Suprapubic skin (tissue), 4 donors: ENCODE measurements at regions not wholly inside any gene's neighbourhood (a gene's known extent, or its start where the extent isn't known, plus 50 kb on each side); places are given as distances from the start of the nearest gene placed in this dataset.
"Not testable (repeated sequence)": the region's sequence is repeated elsewhere in the genome, so short reads cannot be mapped to it uniquely, and the experiment has no call there.

Experiments
- DNase-seq, 2 donors: peaks; one replicate each; pipeline ENCODE4 v3.0.0-alpha.2; 2019; ENCODE audit warnings: low spot score in 2 of 2
- H3K27ac ChIP-seq: fragments of 200-600 bp; sonication (generic); one replicate; pipeline ENCODE4 v1.5.1; 2019
- H3K27me3 ChIP-seq: fragments of 200-600 bp; sonication (generic); one replicate; pipeline ENCODE4 v1.5.1; 2019
- H3K36me3 ChIP-seq: fragments of 200-600 bp; sonication (generic); one replicate; pipeline ENCODE4 v1.5.1; 2019
- H3K4me1 ChIP-seq: fragments of 200-600 bp; sonication (generic); one replicate; pipeline ENCODE4 v1.5.1; 2019
- H3K4me3 ChIP-seq: fragments of 200-600 bp; sonication (generic); one replicate; pipeline ENCODE4 v1.5.1; 2019; ENCODE audit warnings: mild to moderate bottlenecking
- H3K9me3 ChIP-seq: fragments of 200-600 bp; sonication (generic); one replicate; pipeline ENCODE4 v1.5.1; 2019
- CTCF ChIP-seq, 2 donors: fragments of 200-600 bp in 1 of 2; fragments of 450-650 bp in 1 of 2; sonication (generic) in 1 of 2; IDR thresholded peaks; one replicate each; pipeline ENCODE4 v1.5.1; 2016 to 2019; ENCODE audit warnings: antibody characterized with exemption in 2 of 2, mild to moderate bottlenecking in 1 of 2, moderate library complexity in 1 of 2
- EP300 ChIP-seq: sonication (generic); formaldehyde crosslinking; IDR thresholded peaks from one replicate; pipeline ENCODE4 v1.6.1; 2017; ENCODE audit warnings: antibody characterized with exemption
- POLR2A ChIP-seq, 2 donors: fragments of 450-650 bp; IDR thresholded peaks; one replicate each; pipeline ENCODE4 v1.6.1; 2017; ENCODE audit warnings: antibody characterized with exemption in 2 of 2, mild to moderate bottlenecking in 2 of 2, moderate library complexity in 2 of 2
- POLR2AphosphoS5 ChIP-seq, 3 donors: sonication (generic); formaldehyde crosslinking; IDR thresholded peaks; one replicate each; pipeline ENCODE4 v1.6.1; 2017; ENCODE audit warnings: antibody characterized with exemption in 3 of 3
- WGBS: methylation state at CpG from one replicate; pipeline ENCODE4 v1.1.5; 2018; 5-methylcytosine and 5-hydroxymethylcytosine counted together

DNA sequence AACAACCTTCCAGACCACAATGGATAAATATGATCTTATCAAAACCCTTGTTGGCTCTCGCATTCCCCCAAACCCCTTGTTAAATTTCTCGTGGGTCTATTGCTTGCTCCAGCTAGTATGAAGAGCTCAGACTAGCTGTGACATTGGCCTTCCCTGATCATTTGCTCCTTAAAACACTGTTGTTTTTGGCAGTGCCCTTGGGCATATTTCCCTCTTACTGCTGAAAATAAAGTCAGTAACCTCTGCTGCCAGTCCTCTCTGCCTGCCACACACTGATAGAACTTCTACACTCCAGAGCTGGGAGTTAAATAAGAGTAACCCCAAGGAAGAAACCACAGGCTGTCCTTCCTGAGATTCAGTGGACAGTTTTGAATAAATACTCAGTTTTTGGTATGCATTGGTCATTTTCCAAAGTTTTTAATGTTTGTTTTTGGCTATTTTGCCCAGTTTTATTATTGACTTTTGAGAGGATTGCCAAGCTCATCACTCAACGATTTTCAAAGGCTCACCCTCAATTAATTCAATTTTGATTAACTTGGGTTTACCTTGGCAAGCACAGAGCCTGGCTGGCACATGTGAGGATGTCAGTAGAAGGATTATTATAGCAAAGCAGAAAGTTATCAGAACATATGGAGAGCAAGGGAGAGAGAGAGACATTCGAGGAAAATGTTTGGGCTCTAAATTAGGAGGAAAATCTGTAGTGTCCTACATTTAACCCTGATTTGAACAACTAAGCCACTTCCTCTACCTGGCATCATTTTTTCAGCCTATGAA lies 84.3 kb upstream of the SYN3 start:
- TF ChIP-seq CTCF (IDR thresholded peaks at IDR 0.05): no peak
- no peak for TF ChIP-seq POLR2A (IDR thresholded peaks at IDR 0.05)
- TF ChIP-seq POLR2AphosphoS5 (IDR thresholded peaks at IDR 0.05): no peak
- no peak for DNase-seq
- H3K9me3 ChIP-seq: no peaks in the 10 kb centered on the region
- H3K36me3 ChIP-seq: no peaks in the 10 kb centered on the region
- H3K4me1 ChIP-seq: no peaks in the 10 kb centered on the region
- H3K27ac ChIP-seq: no peak overlapping the region
- 47% methylated on average over 4 of the region's 4 CpGs for WGBS
- no peaks in the 10 kb centered on the region for H3K27me3 ChIP-seq
- no peak overlapping the region for H3K4me3 ChIP-seq

- no peaks in the 10 kb centered on the region for H3K27me3 ChIP-seq
- no peaks in the 10 kb centered on the region for H3K4me1 ChIP-seq
- DNase-seq: no peak
- no peak overlapping the region for H3K27ac ChIP-seq
- H3K36me3 ChIP-seq: no peaks in the 10 kb centered on the region
- TF ChIP-seq CTCF (IDR thresholded peaks at IDR 0.05) (no peak), EP300 (no peak), POLR2A (IDR thresholded peaks at IDR 0.05) (no peak), POLR2AphosphoS5 (IDR thresholded peaks at IDR 0.05) (no peak)
- H3K9me3 ChIP-seq: no peaks in the 10 kb centered on the region
- H3K4me3 ChIP-seq: no peak overlapping the region
Observed at GRCh38 chr22:33139937-33140336, 81.8 kb upstream of the SYN3 start.

DNA sequence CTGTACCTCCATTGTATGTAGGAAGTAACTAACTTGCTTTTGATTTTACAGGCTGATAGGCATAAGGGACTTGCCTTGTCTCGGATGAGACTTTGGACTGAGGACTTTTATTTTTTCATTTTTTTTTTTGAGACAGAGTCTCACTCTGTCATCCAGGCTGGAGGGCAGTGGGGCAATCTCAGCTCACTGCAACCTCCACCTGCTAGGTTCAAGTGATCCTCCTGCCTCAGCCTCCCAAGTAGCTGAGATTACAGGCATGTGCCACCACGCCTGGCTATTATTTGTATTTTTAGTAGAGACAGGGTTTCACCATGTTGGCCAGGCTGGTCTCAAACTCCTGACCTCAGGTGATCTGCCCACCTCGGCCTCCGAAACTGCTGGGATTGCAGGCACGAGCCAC lies 80.2 kb upstream of the SYN3 start:
- H3K27ac ChIP-seq, DNase-seq, H3K4me3 ChIP-seq, H3K9me3 ChIP-seq, H3K4me1 ChIP-seq, H3K36me3 ChIP-seq, H3K27me3 ChIP-seq: not testable (repeated sequence)
- WGBS: 57% methylated on average over 5 of the region's 5 CpGs

DNA sequence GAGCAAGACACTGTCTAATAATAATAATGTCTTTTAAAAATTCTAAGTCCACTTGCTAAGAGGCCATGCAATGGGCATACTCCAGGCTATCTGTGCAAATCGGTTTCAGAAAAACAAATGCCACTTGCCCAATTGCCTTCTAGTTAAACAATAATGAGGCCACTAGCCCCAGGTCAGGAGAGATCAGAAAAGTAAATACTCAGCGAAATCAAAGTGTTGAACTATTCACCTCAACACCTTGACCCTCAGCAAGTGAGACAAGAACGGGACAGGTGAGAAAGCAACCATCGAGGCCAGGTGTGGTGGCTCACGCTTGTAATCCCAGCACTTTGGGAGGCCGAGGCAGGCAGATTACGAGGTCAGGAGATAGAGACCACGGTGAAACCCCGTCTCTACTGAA lies 72.3 kb upstream of the SYN3 start:
- H3K9me3 ChIP-seq: no peaks in the 10 kb centered on the region
- no peaks in the 10 kb centered on the region for H3K36me3 ChIP-seq
- TF ChIP-seq POLR2A (IDR thresholded peaks at IDR 0.05) (no peak), CTCF (IDR thresholded peaks at IDR 0.05) (no peak), POLR2AphosphoS5 (IDR thresholded peaks at IDR 0.05) (no peak), EP300 (no peak)
- no peak overlapping the region for H3K27ac ChIP-seq
- H3K4me1 ChIP-seq: no peaks in the 10 kb centered on the region
- no peak for DNase-seq
- no peaks in the 10 kb centered on the region for H3K27me3 ChIP-seq
- 96% methylated on average over 9 of the region's 9 CpGs for WGBS
- no peak overlapping the region for H3K4me3 ChIP-seq

DNA sequence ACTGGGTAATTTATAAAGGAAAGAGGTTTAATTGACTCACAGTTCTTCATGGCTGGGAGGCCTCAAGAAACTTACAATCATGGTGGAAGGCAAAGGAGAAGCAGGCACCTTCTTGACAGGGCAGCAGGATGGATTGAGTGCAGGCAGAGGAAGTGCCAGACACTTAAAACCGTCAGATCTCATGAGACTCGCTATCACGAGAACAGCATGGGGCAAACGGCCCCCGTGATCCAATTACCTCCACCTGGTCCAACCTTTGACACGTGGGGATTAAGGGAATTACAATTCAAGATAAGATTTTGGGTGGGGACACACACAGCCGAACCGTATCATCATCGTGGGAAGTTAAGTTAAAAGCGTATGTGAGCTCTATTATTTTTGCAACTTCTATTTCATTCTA lies 71.4 kb upstream of the SYN3 start:
- TF ChIP-seq POLR2A (IDR thresholded peaks at IDR 0.05): no peak
- no peak for TF ChIP-seq EP300
- TF ChIP-seq CTCF (IDR thresholded peaks at IDR 0.05): no peak
- no peak for TF ChIP-seq POLR2AphosphoS5 (IDR thresholded peaks at IDR 0.05)

GRCh38 chr22:33126881-33127280 lies 68.7 kb upstream of the SYN3 start:
- 17% methylated on average over 3 of the region's 3 CpGs for WGBS
- Histone ChIP-seq H3K27ac (no peak overlapping the region), H3K36me3 (no peaks in the 10 kb centered on the region), H3K4me1 (no peaks in the 10 kb centered on the region), H3K27me3 (no peaks in the 10 kb centered on the region), H3K9me3 (no peaks in the 10 kb centered on the region), H3K4me3 (no peak overlapping the region)
- no peak for DNase-seq
- TF ChIP-seq POLR2AphosphoS5 (IDR thresholded peaks at IDR 0.05) (no peak), EP300 (no peak), CTCF (IDR thresholded peaks at IDR 0.05) (no peak)

More for the DNA sequence above, 71.4 kb upstream of the SYN3 start:
- Histone ChIP-seq H3K27me3 (no peaks in the 10 kb centered on the region), H3K9me3 (no peaks in the 10 kb centered on the region), H3K4me3 (no peak overlapping the region), H3K4me1 (no peaks in the 10 kb centered on the region), H3K36me3 (no peaks in the 10 kb centered on the region), H3K27ac (no peak overlapping the region)
- DNase-seq: no peak
- 71% methylated on average over 10 of the region's 10 CpGs for WGBS
